ENCODE measurements at regions not wholly inside any gene's neighbourhood (a gene's known extent, or its start where the extent isn't known, plus 50 kb on each side); places are given as distances from the start of the nearest gene placed in this dataset.

DNA sequence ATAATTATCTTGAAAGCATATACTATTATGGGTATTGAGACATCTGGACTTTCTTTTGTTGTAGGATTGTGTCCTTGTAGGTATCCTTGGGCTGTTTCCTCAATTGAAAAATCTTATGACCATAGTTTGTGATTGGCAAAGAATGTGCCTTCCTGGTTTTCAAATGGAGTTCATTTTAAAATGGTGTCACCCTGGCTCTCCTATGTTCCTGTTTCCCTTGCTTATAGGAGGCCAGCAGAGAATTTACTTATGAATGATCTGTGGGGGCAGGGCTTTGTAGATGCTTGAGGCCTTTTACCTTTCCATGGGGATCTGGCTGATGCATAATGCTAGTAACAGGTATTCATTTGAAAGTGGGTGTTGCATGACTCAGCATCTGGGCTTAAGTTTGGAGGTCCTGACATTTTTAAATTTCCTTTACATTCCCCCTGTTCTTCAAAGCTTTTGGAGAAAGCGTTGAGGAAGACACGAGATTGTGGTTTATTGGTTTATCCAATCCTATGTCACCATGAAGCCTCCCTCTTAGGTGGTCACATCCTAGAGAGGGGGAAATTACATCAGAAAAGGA is 135.0 kb upstream of the PROKR2 start:
- no peak for FAIRE-seq
- DNase-seq (ENCODE audit: insufficient read length, low spot score), result no peak
- TF ChIP-seq, protein P1, sequence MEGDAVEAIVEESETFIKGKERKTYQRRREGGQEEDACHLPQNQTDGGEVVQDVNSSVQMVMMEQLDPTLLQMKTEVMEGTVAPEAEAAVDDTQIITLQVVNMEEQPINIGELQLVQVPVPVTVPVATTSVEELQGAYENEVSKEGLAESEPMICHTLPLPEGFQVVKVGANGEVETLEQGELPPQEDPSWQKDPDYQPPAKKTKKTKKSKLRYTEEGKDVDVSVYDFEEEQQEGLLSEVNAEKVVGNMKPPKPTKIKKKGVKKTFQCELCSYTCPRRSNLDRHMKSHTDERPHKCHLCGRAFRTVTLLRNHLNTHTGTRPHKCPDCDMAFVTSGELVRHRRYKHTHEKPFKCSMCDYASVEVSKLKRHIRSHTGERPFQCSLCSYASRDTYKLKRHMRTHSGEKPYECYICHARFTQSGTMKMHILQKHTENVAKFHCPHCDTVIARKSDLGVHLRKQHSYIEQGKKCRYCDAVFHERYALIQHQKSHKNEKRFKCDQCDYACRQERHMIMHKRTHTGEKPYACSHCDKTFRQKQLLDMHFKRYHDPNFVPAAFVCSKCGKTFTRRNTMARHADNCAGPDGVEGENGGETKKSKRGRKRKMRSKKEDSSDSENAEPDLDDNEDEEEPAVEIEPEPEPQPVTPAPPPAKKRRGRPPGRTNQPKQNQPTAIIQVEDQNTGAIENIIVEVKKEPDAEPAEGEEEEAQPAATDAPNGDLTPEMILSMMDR (IDR thresholded peaks at IDR 0.05; ENCODE audit: insufficient read depth, missing control alignments), result no peak

DNA sequence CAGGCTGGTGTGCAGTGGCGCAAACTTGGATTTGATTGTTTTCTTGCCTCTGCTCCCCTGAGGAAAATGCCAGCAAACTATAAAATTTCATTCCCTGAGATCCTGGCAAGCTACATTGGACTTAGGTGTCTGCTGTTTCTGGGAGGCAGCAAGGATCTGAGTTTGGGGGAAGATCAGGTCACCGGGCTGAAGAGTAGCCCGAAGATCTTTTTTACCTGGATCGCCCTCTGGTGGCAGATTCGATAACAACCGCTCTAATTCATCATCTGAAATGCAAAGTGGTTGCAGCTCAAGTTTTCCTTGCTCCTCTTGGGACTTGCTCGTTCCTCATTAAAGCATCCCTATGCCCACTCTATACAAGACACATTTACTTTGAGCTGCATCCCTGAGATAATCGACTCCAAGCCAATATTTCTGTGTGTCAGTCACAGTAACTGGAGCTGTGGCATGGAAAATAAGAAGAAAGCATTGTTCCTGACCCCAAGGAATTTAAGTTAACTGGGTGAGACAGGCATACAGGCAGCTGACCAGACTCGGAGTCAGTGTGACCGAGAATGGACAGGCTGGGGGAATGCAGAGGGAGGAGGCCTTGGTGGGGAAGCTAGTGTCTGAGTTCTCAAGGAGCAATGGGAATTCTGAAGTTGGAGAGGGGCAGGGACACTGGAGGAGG is 131.8 kb upstream of the PROKR2 start:
- FAIRE-seq, result no peak
- TF ChIP-seq, protein P1 (IDR thresholded peaks at IDR 0.05; ENCODE audit: insufficient read depth, missing control alignments), result peak; percentile 64
- DNase-seq (ENCODE audit: insufficient read length, low spot score), result no peak

DNA sequence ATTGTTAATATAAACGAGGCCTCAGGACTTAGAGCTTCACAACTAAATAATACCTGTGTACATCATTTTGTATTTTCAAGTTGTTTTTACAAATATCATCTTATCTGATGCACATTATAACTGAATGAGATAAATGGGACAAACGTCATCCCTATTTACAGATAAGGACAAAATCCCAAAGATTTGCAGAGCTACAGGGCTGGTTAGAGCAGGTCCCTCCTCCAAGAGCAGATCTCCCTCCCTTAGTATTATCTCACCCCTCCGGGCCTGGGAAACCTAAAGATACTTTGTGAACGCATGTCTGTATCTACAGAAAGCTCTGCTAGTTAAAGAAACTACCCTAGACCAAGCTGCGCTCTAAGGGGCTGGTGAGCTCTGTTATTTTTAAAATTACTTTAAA is 130.4 kb upstream of the PROKR2 start:
- FAIRE-seq, result no peak
- TF ChIP-seq, protein P1 (IDR thresholded peaks at IDR 0.05; ENCODE audit: insufficient read depth, missing control alignments), result no peak

DNA sequence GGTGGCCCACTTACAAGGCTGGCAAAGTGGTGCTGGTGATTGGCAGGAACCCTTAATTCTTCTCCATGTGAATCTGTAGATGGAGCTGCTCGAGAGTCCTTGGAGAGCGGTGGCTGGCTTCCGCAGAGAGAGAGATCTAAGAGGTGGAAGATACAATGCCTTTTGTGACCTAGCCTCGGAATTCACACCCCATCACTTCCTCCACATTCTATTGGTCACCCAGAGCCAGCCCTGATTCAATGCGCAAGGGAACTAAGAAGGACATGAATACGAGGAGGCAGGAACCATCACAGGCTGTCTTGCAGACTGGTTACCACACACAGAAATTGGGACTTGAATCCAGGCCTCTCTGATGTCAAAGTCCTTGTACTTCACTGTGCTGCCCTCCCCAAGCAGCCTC is 128.9 kb upstream of the PROKR2 start:
- TF ChIP-seq, protein P1 (IDR thresholded peaks at IDR 0.05; ENCODE audit: insufficient read depth, missing control alignments), result no peak
- no peak for FAIRE-seq
- DNase-seq (ENCODE audit: insufficient read length, low spot score), result no peak

More for the DNA sequence above, 130.4 kb upstream of the PROKR2 start:
- no peak for DNase-seq (ENCODE audit: insufficient read length, low spot score)

DNA sequence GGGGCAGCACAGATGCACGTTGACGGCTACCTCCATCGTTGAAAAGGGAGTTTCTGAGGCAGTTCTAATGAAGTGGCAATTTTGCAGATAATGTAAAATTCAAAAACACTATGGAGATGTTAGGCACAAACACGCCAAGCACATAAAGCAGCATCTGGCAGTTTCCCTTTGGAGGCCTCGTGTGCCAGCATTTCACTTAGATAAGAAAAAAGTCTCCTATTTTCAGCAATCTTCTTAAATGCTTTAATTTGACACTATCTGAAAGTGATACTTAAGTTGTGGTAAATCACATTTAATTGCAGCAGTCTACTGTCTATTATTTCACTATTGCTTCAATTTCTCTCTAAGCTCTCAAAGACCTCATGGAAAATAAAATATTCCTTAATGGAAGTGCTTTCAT is 125.3 kb upstream of the PROKR2 start:
- TF ChIP-seq, protein P1 (IDR thresholded peaks at IDR 0.05; ENCODE audit: insufficient read depth, missing control alignments), result no peak
- DNase-seq (ENCODE audit: insufficient read length, low spot score) (no peak), FAIRE-seq (no peak)

DNA sequence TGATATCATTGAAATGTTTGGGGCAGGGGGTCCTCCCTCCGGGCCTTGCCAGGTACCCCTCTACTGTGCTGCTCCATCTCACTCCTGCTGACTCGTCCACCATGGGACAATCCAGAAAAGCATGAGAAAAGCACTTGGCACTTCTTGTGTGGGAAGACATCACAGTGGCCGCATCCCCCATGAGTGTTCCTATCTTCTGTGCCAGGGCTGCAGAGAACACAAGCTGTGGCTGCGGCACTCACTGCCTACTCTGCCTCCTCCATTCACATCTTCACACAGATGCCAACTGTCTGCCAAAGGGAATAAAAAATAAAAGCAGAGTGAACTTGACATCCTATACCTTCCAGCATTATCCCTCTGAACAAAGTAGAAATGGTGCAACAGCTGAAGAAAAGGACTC is 117.4 kb upstream of the PROKR2 start:
- no peak for FAIRE-seq
- TF ChIP-seq, protein P1 (IDR thresholded peaks at IDR 0.05; ENCODE audit: insufficient read depth, missing control alignments), result no peak
- DNase-seq (ENCODE audit: insufficient read length, low spot score), result no peak

DNA sequence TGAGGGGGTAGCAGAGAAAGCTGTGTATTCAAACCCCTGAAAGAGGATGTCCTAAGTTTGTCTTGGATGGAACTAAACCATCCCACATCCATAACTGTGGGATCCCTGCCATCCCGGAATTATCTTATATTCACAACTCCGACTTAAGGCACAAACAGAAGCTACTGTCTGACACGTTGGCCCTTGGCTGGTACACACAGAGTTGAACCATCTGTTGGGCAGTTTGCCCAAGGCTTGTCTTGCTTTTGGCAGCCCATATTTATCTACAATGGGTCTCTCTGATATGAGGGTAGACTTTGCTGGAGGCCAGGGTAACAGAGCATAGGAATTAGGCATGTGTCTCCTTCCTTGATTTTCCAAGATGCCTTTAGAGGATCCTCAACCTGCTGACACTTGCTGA is 116.6 kb upstream of the PROKR2 start:
- TF ChIP-seq, protein P1 (IDR thresholded peaks at IDR 0.05; ENCODE audit: insufficient read depth, missing control alignments), result no peak

More for the DNA sequence above, 116.6 kb upstream of the PROKR2 start:
- no peak for DNase-seq (ENCODE audit: insufficient read length, low spot score)
- FAIRE-seq, result no peak

Measured in D721Med (cell line).